T-helper 2 cell treated with Interferon-gamma antibody and Interleukin-4, amounts not matched to agents 5 μg/mL and 100 μg/mL, for 36 hours (primary cell): ENCODE measurements at regions not wholly inside any gene's neighbourhood (a gene's known extent, or its start where the extent isn't known, plus 50 kb on each side); places are given as distances from the start of the nearest gene placed in this dataset.

Source experiments
- DNase-seq: peaks from one replicate; pipeline ENCODE4 v3.0.0; 2021; ENCODE audit warnings: low spot score
- H3K27ac Mint-ChIP-seq: one replicate; pipeline ENCODE4 v1.8.0; 2021; ENCODE audit warnings: mild to moderate bottlenecking, mixed read lengths
- H3K27me3 Mint-ChIP-seq: one replicate; pipeline ENCODE4 v1.8.0; 2021; ENCODE audit warnings: low read depth, mixed read lengths
- H3K36me3 Mint-ChIP-seq: one replicate; pipeline ENCODE4 v1.8.0; 2021; ENCODE audit warnings: low read depth, mixed read lengths
- H3K4me1 Mint-ChIP-seq: one replicate; pipeline ENCODE4 v1.8.0; 2021; ENCODE audit warnings: low read depth, mixed read lengths
- H3K4me3 Mint-ChIP-seq: one replicate; pipeline ENCODE4 v1.8.0; 2022; ENCODE audit warnings: mild to moderate bottlenecking, moderate library complexity, mixed read lengths
- H3K9me3 Mint-ChIP-seq: one replicate; pipeline ENCODE4 v1.8.0; 2021; ENCODE audit warnings: mixed read lengths

DNA sequence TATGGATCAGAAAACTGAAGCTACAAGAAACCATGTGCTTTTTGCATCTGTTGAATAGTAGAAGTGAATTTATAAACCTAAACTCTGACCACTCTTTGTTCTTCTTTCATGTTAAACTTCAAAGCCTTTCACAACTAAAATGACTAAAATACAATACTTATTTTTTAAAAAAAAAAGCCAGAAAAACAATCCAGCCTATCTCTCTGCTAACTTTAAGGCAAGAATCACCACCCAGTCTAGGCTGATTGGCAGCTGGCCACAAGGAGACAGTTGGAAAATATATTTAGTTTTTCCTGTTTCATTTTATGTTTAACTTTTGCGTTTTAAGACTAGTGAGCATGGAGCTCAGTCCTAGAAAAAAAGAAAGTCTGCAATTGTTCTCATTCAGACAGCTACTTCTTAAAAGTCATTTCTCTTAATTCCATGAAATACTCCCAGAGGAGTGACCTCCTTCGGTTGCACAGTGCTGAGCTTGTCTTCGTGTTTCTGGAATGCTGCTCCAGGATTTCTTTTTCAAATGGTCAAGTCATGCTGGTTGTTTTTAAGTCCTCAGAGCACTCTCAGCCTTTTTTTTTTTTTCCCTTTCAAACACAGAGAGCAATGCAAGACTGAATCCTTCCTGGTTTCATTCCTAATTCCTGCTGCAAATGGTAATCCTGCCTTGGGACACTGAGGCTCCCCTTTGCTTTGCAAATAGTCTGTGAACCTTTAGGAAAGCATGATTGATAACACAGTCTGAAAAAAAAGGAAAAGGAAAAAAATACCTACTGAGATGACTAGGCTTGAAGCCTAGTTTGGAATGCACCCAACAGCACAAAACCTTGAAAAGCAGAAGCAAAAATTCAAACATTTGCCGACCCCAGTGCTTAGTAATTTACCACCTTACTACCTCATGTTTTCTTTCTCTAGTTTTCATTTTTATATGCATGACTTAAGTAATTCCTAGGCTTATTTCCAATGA lies 233.3 kb upstream of the DAAM1 start:
- DNase-seq = no peak
- no peak overlapping the region for H3K4me3 Mint-ChIP-seq
- no peaks in the 10 kb centered on the region for H3K9me3 Mint-ChIP-seq
- peaks cover 8% of the 10 kb centered on the region for H3K4me1 Mint-ChIP-seq
- H3K27ac Mint-ChIP-seq = no peak overlapping the region
- no peaks in the 10 kb centered on the region for H3K36me3 Mint-ChIP-seq
- peaks cover 17% of the 10 kb centered on the region for H3K27me3 Mint-ChIP-seq

DNA sequence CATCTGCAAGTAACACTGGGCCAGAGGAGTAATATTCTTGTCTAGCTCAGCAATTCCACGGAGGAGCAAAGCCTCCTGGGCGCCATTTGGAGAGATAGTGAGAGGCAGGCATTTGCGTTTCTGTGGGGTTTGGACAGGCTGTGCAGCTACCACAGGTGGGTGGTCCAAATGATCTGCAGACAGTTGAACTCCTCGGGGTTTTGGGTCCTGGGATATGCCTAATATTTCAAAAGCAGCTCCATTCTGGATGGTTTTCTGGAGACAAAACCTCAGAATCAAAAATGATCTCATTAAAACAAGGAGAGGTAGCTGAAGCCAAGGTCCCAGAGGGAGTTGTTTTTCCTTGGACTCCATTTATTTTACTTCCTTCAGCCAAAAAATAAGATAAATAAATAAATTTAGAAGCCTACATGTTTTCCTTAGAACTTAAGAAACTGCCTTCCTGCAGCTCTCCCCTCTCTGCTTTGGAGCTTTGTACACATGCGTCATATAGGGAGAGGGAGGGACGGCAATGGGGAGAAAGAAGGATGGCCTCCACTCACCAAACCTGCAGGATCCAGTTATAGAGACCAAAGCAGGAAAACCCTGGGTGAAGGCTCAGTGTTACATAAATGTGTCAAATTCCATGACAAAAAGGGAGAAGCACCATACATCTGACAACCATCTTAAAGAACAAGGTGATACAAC lies 227.3 kb upstream of the DAAM1 start:
- H3K27me3 Mint-ChIP-seq = no peaks in the 10 kb centered on the region

DNA sequence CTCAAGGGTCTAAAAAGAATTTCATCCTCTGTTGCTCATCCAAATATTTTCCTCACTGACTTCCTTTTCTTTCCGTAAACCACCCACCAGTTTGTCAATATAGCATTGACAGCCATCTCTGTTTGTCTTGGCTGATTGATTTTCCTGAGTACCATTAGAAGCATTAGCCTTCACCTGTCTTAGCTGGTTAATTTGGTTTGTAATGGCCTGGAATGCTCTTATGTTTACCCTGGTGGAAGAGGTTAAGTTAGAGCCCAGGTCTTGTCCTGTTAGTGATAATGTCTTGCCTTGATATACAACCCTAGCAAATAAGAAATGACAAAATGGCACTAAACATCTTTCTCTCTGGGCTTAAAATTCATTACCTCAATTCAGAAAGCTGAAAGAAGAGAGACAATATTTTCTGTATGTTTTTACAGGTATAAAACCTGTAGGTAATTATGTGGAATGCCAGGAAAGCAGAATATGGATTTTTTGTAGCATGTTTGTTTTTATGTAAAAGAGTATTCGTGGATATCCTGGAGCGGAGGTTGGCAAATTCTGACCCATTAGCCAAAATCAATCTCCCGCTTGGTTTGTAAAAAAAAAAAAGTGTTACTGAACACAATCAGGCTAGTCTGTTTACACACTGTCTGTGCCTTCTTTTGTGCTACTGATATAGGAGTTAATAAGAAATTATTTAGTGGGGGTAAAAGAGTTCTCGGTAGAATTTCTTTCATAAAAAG lies 224.4 kb upstream of the DAAM1 start:
- no peak overlapping the region for H3K4me3 Mint-ChIP-seq
- no peak overlapping the region for H3K27ac Mint-ChIP-seq
- no peaks in the 10 kb centered on the region for H3K27me3 Mint-ChIP-seq
- H3K9me3 Mint-ChIP-seq = no peaks in the 10 kb centered on the region
- DNase-seq = no peak
- H3K36me3 Mint-ChIP-seq = no peaks in the 10 kb centered on the region
- H3K4me1 Mint-ChIP-seq = no peaks in the 10 kb centered on the region

More for the DNA sequence above, 227.3 kb upstream of the DAAM1 start:
- no peaks in the 10 kb centered on the region for H3K9me3 Mint-ChIP-seq
- H3K36me3 Mint-ChIP-seq = no peaks in the 10 kb centered on the region
- no peak overlapping the region for H3K4me3 Mint-ChIP-seq
- H3K4me1 Mint-ChIP-seq = peaks cover 2% of the 10 kb centered on the region
- DNase-seq = no peak
- H3K27ac Mint-ChIP-seq = no peak overlapping the region

DNA sequence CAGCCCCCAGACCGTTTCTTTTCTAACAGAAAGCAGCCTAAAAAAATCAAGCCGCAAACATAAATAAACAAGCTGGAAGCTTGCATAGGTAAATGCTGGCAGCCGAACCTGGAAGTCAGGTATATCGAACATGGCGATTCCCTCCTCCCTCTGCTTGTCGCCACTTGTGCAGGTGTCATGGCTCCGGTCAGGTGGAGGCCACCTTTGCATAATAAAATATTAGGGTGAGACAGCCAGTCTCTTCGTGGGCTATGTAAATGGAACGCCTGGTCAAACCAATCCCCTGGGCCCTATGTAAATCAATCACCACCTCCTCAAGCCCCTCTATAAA lies 223.9 kb upstream of the DAAM1 start:
- Mint-ChIP-seq H3K4me3 (no peak overlapping the region), H3K36me3 (no peaks in the 10 kb centered on the region), H3K4me1 (no peaks in the 10 kb centered on the region), H3K27ac (no peak overlapping the region), H3K27me3 (no peaks in the 10 kb centered on the region), H3K9me3 (no peaks in the 10 kb centered on the region)
- DNase-seq = no peak

DNA sequence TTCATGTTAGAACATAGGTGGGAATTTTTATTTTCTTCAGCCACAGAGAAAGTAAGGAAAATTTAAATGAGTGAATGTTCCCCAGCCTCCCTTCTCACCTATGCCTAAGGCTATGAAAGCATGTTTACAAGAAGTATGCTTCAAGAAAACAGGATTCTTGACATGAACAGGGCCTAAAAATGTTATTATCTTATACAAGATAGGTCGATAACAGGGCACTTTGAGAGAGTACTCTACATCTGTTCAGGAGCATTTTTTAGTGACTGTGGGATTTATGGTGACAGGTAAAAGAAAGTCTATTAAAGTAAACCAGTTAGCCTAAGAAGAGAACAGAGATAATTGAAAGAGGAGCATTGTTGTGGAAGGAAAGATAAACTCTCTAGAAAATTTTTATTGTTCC lies 222.9 kb upstream of the DAAM1 start:
- Mint-ChIP-seq H3K9me3 (no peaks in the 10 kb centered on the region), H3K4me1 (no peaks in the 10 kb centered on the region), H3K4me3 (no peak overlapping the region), H3K27me3 (no peaks in the 10 kb centered on the region), H3K27ac (no peak overlapping the region), H3K36me3 (no peaks in the 10 kb centered on the region)
- no peak for DNase-seq

DNA sequence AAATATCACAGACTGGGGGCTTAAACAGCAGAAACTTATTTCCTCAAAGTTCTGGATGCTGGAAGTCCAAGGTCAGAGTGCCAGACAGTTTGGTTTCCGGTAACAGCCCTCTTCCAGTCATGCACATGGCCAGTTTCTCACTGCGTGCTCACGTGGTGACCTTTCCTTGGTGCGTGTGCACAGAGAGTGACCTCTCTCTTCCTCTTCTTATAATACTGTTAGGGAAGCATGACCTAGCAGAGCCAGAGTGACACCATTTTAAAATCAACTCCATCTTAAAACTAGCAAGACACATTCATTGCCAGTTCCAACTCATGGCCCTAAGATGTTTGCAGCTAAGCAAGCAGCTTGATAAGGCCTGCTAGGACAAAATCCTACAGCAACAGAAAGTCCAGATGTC lies 221.5 kb upstream of the DAAM1 start:
- no peak for DNase-seq
- Mint-ChIP-seq H3K27ac (no peak overlapping the region), H3K4me1 (no peaks in the 10 kb centered on the region), H3K9me3 (no peaks in the 10 kb centered on the region), H3K4me3 (no peak overlapping the region), H3K27me3 (no peaks in the 10 kb centered on the region), H3K36me3 (no peaks in the 10 kb centered on the region)

DNA sequence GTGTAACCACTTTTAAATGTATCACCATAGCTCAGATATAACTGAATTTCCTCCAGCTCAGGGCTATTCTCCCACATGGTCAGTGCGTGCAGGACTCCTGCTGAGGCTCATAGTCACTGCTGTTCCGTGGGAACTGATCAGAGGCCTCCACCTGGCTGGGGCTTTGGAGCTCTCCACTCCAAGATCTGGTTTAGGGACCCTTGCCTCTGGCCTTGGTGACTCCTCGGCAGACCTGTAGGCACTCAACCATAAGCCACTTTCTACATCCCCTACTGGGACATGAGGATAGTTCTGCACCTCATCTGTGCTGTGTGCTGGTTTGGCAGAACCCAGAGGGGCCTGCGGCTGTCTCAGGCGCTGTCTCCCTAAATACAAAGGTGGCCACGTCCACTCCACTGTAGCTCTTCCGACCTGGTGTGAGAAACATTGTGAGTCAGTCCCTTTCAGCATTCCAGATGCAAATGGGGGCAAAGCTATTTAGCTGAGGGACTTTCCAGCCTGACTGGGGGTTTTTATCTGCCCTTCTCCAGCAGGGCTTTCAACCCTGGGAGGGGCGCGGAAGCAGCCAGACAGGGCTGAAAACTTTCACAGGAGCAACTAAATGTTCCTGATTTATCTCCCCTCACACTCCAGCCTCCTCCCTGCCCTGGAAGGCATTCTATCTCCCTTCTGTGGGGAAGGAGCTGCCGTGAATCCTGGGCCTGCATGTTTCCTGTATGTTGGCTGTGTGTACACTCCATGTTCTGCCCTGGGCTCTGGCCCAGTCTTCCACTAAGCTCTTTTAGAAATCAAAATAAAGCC lies 218.3 kb upstream of the DAAM1 start:
- Mint-ChIP-seq H3K9me3 (no peaks in the 10 kb centered on the region), H3K4me3 (no peak overlapping the region), H3K27me3 (no peaks in the 10 kb centered on the region)

DNA sequence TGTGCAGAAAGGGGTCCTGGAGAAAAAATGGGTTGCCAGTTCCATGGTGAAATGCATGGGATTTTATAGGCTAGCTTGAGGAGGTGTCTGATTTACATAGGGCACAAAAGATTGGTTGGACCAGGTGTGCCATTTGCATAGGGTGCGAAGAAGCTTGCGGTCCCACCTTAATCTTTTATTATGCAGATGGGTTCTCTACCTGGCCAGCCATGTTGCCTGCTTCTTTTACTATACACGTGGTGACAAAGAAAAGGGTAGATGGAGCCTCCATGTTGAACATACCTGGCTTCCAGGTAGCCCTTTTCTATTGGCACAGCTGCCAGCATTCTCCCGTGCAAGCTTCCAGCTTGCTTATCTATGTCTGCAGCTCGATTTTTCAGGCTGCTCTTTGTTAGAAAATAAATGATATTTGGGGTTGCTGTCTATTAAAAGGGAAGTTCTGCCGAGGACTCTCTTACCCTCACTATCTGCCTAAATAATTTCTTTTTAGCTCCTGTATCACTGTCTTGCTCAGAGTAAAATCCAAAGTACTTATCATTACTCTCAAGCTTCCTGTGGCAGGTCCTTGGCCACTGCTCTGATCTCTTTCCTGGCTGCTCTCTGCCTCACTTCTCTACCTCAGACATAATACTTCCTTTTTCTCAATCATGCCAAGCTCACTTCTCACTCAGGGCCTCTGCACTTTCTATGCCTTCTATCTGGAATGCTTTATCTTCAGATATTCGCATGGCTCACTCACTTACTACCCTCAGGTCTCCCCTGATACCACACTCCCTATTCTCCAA lies 216.0 kb upstream of the DAAM1 start:
- H3K4me1 Mint-ChIP-seq = no peaks in the 10 kb centered on the region
- no peak overlapping the region for H3K4me3 Mint-ChIP-seq
- H3K27ac Mint-ChIP-seq = no peak overlapping the region
- no peaks in the 10 kb centered on the region for H3K9me3 Mint-ChIP-seq
- DNase-seq = no peak
- H3K36me3 Mint-ChIP-seq = no peaks in the 10 kb centered on the region
- no peaks in the 10 kb centered on the region for H3K27me3 Mint-ChIP-seq

More for the DNA sequence above, 218.3 kb upstream of the DAAM1 start:
- no peaks in the 10 kb centered on the region for H3K36me3 Mint-ChIP-seq
- no peak for DNase-seq
- H3K27ac Mint-ChIP-seq = no peak overlapping the region
- H3K4me1 Mint-ChIP-seq = no peaks in the 10 kb centered on the region

DNA sequence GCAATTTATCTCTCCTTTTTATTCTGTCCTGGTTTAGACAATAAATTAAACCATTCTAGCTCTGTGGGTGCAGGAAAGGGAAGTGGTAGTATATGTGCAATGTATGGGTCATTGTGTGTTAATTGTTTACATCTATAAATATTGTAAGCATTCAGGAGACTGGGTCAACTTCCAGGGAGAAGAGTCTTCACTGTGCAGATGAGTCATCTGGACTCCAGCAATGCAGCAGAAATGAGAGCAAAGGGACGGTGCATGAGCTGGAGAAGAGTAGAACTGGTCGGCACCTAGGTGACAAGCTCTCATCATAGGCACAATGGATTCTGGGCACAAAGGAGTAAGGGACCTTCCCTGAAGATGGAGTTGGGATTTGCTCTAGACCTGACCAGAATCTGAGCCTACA lies 211.1 kb upstream of the DAAM1 start:
- H3K4me3 Mint-ChIP-seq = no peak overlapping the region
- no peaks in the 10 kb centered on the region for H3K27me3 Mint-ChIP-seq
- H3K9me3 Mint-ChIP-seq = no peaks in the 10 kb centered on the region
- no peak overlapping the region for H3K27ac Mint-ChIP-seq
- H3K4me1 Mint-ChIP-seq = no peaks in the 10 kb centered on the region
- no peak for DNase-seq
- no peaks in the 10 kb centered on the region for H3K36me3 Mint-ChIP-seq

DNA sequence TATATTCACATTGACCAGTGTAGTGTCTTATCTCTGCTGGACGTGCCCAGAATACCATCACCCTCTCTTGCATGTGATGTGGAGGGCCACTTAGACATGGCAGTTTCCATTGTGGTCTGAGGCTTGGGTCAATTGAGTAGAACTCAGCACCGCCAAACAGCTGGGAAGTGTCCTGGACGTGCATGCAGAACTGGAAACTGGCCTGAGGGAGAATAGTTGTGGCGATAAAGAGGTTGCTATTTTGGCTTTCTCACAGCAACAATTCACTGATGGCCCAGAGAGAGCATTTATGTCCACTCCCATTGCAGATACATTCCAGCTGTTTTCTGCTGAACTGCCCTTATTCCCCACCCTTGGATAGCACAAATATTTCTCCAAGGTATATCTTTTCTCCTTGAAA lies 210.1 kb upstream of the DAAM1 start:
- Mint-ChIP-seq H3K4me3 (no peak overlapping the region), H3K27me3 (no peaks in the 10 kb centered on the region), H3K4me1 (no peaks in the 10 kb centered on the region), H3K27ac (no peak overlapping the region), H3K36me3 (no peaks in the 10 kb centered on the region), H3K9me3 (no peaks in the 10 kb centered on the region)
- DNase-seq = no peak

DNA sequence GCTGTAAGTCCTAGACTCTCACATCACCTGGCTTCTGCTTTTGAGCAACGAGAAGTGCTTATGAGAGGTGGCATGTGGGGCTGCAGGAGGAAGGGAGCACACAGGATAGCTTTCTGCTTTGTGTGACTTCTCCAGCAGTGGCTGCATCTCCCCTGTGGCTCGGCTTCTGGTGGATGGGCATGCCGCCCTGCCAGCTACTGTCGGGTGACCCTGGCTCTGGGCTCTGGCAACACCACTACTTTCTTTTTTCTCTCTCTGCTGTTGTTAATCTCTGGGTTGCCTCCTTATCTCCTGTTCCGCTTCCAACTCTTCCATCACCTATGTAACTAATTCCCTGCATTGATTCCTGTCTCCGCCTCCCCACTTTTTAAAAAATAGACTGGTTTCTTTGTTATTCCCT lies 209.1 kb upstream of the DAAM1 start:
- no peak for DNase-seq
- H3K27me3 Mint-ChIP-seq = no peaks in the 10 kb centered on the region
- H3K9me3 Mint-ChIP-seq = no peaks in the 10 kb centered on the region

DNA sequence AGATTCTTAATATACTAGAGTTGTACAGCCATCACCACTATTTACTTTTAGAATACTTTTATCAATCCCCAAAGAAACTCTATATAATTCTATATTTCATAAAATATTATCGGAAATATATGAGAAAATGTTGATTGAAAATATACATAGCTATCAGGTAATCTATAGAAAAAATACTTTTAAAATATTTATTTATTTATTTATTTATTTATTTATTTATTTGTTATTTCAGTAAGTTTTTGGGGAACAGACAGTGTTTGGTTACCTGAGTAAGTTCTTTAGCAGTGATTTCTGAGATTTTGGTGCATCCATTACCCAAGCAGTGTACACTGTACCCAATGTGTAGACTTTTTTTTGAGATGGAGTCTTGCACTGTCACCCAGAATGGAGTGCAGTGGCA lies 206.6 kb upstream of the DAAM1 start:
- no peaks in the 10 kb centered on the region for H3K36me3 Mint-ChIP-seq
- no peak overlapping the region for H3K4me3 Mint-ChIP-seq
- no peak for DNase-seq
- H3K9me3 Mint-ChIP-seq = no peaks in the 10 kb centered on the region
- no peaks in the 10 kb centered on the region for H3K27me3 Mint-ChIP-seq
- no peak overlapping the region for H3K27ac Mint-ChIP-seq
- H3K4me1 Mint-ChIP-seq = no peaks in the 10 kb centered on the region

More for the DNA sequence above, 209.1 kb upstream of the DAAM1 start:
- Mint-ChIP-seq H3K4me3 (no peak overlapping the region), H3K36me3 (no peaks in the 10 kb centered on the region), H3K4me1 (no peaks in the 10 kb centered on the region), H3K27ac (no peak overlapping the region)

DNA sequence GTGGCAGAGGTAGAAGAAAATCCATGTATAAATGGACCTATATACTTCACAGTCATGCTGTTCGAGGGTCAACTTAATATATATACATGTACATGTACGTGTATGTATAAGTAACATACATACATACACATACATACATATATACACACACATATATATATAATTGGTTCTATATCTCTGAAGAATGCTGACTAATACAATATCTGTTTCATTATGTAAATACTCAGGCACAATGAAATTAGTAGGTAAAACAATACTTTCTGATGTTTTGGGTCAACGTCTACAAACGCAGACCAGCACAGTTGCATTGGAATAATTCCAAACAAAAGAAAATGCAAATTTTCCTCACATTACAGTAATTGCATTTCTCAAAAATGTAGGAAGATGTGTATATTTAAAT lies 202.7 kb upstream of the DAAM1 start:
- Mint-ChIP-seq H3K36me3 (no peaks in the 10 kb centered on the region), H3K9me3 (peaks cover 9% of the 10 kb centered on the region), H3K4me1 (no peaks in the 10 kb centered on the region), H3K4me3 (no peak overlapping the region), H3K27me3 (no peaks in the 10 kb centered on the region), H3K27ac (no peak overlapping the region)
- no peak for DNase-seq
